Ishikawa (cell line): ENCODE measurements at regions not wholly inside any gene's neighbourhood (a gene's known extent, or its start where the extent isn't known, plus 50 kb on each side); places are given as distances from the start of the nearest gene placed in this dataset.

Experiments
- CEBPB ChIP-seq: IDR thresholded peaks from 2 replicates; pipeline ENCODE4 v1.6.1; 2012
- CREB1 ChIP-seq: IDR thresholded peaks from 2 replicates; pipeline ENCODE4 v1.6.1; 2012; ENCODE audit warnings: low read depth
- EGR1 ChIP-seq: IDR thresholded peaks from 2 replicates; pipeline ENCODE4 v1.6.1; 2012
- EP300 ChIP-seq: IDR thresholded peaks from 2 replicates; pipeline ENCODE4 v1.6.1; 2012; ENCODE audit warnings: borderline replicate concordance
- FOXM1 ChIP-seq: IDR thresholded peaks from 2 replicates; pipeline ENCODE4 v1.6.1; 2012; ENCODE audit warnings: low read depth, borderline replicate concordance
- NFIC ChIP-seq: IDR thresholded peaks from 2 replicates; pipeline ENCODE4 v1.6.1; 2012
- RAD21 ChIP-seq: IDR thresholded peaks from 2 replicates; pipeline ENCODE4 v1.6.1; 2012; ENCODE audit warnings: low read depth
- REST ChIP-seq: IDR thresholded peaks from 2 replicates; pipeline ENCODE4 v1.6.1; 2012; ENCODE audit warnings: low read depth, mild to moderate bottlenecking
- TAF1 ChIP-seq: IDR thresholded peaks from 2 replicates; pipeline ENCODE4 v1.6.1; 2012; ENCODE audit warnings: low read depth, mild to moderate bottlenecking
- TCF12 ChIP-seq: IDR thresholded peaks from 2 replicates; pipeline ENCODE4 v1.6.1; 2012; ENCODE audit warnings: low read depth
- TEAD4 ChIP-seq: IDR thresholded peaks from 2 replicates; pipeline ENCODE4 v1.6.1; 2012
- USF1 ChIP-seq: IDR thresholded peaks from 2 replicates; pipeline ENCODE4 v1.6.1; 2012
- YY1 ChIP-seq: IDR thresholded peaks from 2 replicates; pipeline ENCODE4 v1.6.1; 2012; ENCODE audit warnings: low read depth
- ZBTB7A ChIP-seq: IDR thresholded peaks from 2 replicates; pipeline ENCODE4 v1.6.1; 2012; ENCODE audit warnings: low read depth
- TF ChIP-seq, protein P1 (sequence below): IDR thresholded peaks from 2 replicates; pipeline ENCODE4 v1.6.1; 2012

- TF ChIP-seq EP300: no peak
- TF ChIP-seq ZBTB7A: no peak
- TF ChIP-seq YY1: no peak
- TF ChIP-seq USF1: no peak
- TF ChIP-seq EGR1: no peak
- no peak for TF ChIP-seq TCF12
- no peak for TF ChIP-seq TAF1
- TF ChIP-seq, protein P1, sequence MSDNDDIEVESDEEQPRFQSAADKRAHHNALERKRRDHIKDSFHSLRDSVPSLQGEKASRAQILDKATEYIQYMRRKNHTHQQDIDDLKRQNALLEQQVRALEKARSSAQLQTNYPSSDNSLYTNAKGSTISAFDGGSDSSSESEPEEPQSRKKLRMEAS: no peak
- TF ChIP-seq CEBPB: no peak
- no peak for TF ChIP-seq REST
- TF ChIP-seq FOXM1: no peak
- no peak for TF ChIP-seq RAD21
- TF ChIP-seq NFIC: no peak
- TF ChIP-seq CREB1: no peak
- TF ChIP-seq TEAD4: no peak
These were observed 91.1 kb upstream of the BTN3A2 start for GRCh38 chr6:26273673-26274588.

- no peak for TF ChIP-seq RAD21
- TF ChIP-seq EP300: no peak
- no peak for TF ChIP-seq CREB1
- TF ChIP-seq EGR1: no peak
- TF ChIP-seq YY1: no peak
- no peak for TF ChIP-seq FOXM1
- no peak for TF ChIP-seq ZBTB7A
- no peak for TF ChIP-seq NFIC
- TF ChIP-seq USF1: no peak
- no peak for TF ChIP-seq TCF12
These were observed 89.3 kb upstream of the BTN3A2 start for GRCh38 chr6:26275663-26276062.

DNA sequence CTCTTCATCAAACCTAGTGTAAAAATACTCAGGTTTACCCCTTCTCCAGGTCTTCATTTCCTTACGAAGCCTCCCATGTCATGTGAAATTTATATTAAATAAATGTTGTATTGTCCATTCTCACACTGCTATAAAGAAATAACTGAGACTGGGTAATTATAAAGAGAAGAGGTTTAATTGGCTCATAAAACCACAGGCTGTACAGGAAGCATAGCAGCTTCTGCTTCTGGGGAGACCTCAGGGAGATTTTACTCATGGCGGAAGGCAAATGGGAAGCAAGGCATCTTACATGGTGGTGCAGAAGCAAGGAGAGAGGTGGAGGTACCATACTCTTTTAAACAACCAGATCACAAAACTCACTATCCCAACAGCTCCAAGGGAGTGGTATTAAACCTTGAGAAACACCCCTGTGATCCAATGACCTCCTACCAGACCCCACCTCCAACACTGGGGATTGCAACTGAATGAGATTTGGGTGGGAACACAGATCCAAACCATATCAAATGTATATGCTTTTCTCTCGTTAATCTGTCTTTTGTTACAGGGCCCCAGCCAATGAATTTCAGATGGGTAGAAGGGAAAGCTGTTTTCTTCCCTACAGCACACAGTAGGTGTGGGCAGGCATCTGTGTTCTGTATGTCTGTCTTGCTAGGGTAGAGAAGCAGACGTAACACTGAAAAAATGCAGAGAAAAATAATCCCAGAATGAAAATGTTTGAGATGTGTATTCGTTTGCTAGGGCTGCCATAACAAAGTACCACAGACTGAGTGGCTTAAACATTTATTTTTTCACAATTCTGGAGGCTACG, 88.0 kb upstream of the BTN3A2 start:
- TF ChIP-seq YY1: no peak
- no peak for TF ChIP-seq CREB1
- no peak for TF ChIP-seq RAD21
- TF ChIP-seq, protein P1: no peak
- no peak for TF ChIP-seq REST
- no peak for TF ChIP-seq TCF12
- TF ChIP-seq ZBTB7A: no peak
- no peak for TF ChIP-seq USF1
- TF ChIP-seq EGR1: no peak
- no peak for TF ChIP-seq TEAD4
- no peak for TF ChIP-seq EP300
- no peak for TF ChIP-seq TAF1
- no peak for TF ChIP-seq FOXM1
- no peak for TF ChIP-seq CEBPB
- TF ChIP-seq NFIC: no peak

DNA sequence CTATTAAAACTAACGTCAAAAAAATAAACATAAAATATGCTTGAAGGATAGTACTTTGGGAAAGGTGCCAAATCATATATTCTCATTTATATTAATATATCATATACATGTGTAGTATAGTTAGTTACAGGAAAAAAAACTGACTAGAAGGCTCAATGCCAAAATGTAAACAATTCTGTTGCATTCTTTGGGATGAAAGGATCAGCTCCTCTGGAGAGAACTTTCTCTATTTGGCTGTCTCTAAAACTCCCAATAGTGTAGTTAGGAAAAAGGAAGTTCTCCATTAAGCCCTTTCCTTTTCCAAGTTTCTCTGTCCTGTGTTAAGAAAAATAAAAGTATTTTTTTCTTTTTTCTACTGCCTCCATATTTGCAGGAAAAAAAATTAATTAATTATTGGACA, 86.5 kb upstream of the BTN3A2 start:
- TF ChIP-seq TEAD4 (no peak), NFIC (no peak), ZBTB7A (no peak), USF1 (no peak), EGR1 (no peak), REST (no peak), FOXM1 (no peak), CREB1 (no peak), EP300 (no peak), RAD21 (no peak), TAF1 (no peak), CEBPB (no peak), TCF12 (no peak), YY1 (no peak)
- TF ChIP-seq, protein P1: no peak
